Lower leg skin (tissue), 3 donors: ENCODE measurements at regions not wholly inside any gene's neighbourhood (a gene's known extent, or its start where the extent isn't known, plus 50 kb on each side); places are given as distances from the start of the nearest gene placed in this dataset.

Source experiments
- POLR2A ChIP-seq, 2 donors: fragments of 450-650 bp; IDR thresholded peaks; one replicate each; pipeline ENCODE4 v1.6.1; 2016 to 2017; ENCODE audit warnings: antibody characterized with exemption in 2 of 2, mild to moderate bottlenecking in 1 of 2, moderate library complexity in 1 of 2
- TF ChIP-seq, protein P1 (sequence below), 3 donors: fragments of 450-650 bp; IDR thresholded peaks; one replicate each; pipeline ENCODE4 v1.5.1; 2016; ENCODE audit warnings: antibody characterized with exemption in 3 of 3, mild to moderate bottlenecking in 3 of 3, moderate library complexity in 2 of 3

DNA sequence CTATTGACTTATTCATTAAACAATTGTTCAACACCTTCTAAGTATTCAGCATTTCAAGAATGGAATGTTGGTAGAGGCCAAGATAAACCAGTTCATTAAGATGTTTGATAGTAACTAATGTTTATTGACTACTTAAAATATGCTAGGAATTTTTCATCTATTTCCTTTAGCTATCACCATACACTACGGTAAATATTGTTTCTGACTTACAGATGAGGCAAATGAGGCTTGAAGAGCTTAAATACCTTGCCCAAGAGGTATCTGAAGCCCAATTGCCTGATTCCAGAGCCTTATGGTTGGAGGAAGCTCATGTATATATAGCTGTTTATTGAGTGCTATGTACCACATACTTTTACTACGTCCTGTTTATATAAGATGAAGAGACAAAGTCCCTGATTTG lies 286.2 kb downstream of the NDFIP2 start:
- TF ChIP-seq, protein P1, sequence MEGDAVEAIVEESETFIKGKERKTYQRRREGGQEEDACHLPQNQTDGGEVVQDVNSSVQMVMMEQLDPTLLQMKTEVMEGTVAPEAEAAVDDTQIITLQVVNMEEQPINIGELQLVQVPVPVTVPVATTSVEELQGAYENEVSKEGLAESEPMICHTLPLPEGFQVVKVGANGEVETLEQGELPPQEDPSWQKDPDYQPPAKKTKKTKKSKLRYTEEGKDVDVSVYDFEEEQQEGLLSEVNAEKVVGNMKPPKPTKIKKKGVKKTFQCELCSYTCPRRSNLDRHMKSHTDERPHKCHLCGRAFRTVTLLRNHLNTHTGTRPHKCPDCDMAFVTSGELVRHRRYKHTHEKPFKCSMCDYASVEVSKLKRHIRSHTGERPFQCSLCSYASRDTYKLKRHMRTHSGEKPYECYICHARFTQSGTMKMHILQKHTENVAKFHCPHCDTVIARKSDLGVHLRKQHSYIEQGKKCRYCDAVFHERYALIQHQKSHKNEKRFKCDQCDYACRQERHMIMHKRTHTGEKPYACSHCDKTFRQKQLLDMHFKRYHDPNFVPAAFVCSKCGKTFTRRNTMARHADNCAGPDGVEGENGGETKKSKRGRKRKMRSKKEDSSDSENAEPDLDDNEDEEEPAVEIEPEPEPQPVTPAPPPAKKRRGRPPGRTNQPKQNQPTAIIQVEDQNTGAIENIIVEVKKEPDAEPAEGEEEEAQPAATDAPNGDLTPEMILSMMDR (IDR thresholded peaks at IDR 0.05) = no peak
- TF ChIP-seq POLR2A (IDR thresholded peaks at IDR 0.05) = no peak
